ENCODE measurements at regions not wholly inside any gene's neighbourhood (a gene's known extent, or its start where the extent isn't known, plus 50 kb on each side); places are given as distances from the start of the nearest gene placed in this dataset.

GRCh38 chr1:104309673-104310072 is 560.0 kb downstream of the AMY1C start:
- TF ChIP-seq POLR2A (IDR thresholded peaks at IDR 0.05; ENCODE audit: low read depth, low read length) (no peak), POLR2AphosphoS5 (IDR thresholded peaks at IDR 0.05; ENCODE audit: low read depth, low read length) (no peak), TAF1 (IDR thresholded peaks at IDR 0.05; ENCODE audit: low read depth, low read length) (no peak), SPI1 (IDR thresholded peaks at IDR 0.05; ENCODE audit: low read depth, low read length) (no peak)
